GM19328 (cell line): ENCODE measurements at regions not wholly inside any gene's neighbourhood (a gene's known extent, or its start where the extent isn't known, plus 50 kb on each side); places are given as distances from the start of the nearest gene placed in this dataset.

Experiments used
- ATAC-seq: cut with Tn5 transposase; IDR thresholded peaks from one replicate; pipeline ENCODE4 v1.9.1; 2021; ENCODE audit warnings: mild to moderate bottlenecking, moderate library complexity; ENCODE audit not compliant: unreplicated experiment

DNA sequence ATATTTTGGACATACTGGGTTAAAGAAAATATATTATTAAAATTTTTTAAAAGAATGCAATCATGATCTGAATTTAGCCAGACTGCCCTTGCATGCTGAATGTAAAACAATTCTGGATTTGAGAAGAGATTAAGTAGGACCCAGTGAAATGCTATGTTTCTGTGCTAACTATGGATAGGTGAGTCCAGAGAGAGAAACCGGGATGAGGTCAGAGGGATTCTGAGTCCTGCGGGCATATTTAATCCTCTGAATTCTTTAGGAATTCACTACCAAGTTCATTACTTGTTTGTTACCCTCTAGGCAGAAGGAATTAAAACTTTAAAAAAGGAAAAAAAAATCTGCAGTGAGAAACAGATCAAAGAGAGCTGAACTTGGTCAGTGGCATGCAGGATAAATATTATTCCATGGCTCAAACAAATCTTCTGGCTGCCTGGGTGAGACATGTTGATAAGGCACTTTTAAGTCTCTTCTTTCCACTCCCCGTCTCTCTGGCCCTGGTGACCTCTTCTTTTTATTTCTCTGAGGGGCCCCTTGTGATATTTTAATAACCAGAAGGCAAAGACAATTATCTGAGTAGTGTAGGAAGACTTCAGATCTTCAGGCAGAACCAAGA is 50.2 kb upstream of the LYZL1 start:
- no peak for ATAC-seq
